A549 (cell line): ENCODE measurements at regions not wholly inside any gene's neighbourhood (a gene's known extent, or its start where the extent isn't known, plus 50 kb on each side); places are given as distances from the start of the nearest gene placed in this dataset.

Experiments used
- ATAC-seq, 2 experiments: fragments of 200-7000 bp in 1 of 2; fragments of >200 bp in 1 of 2; cut with Nextera tagmentation in 1 of 2; cut with Tn5 transposase in 1 of 2; 3 replicates each; pipeline versions ENCODE4 v1.8.0 to v1.9.1; 2018 to 2020; ENCODE audit warnings: mild to moderate bottlenecking in 1 of 2, moderate library complexity in 1 of 2
- CTCF ChIA-PET: fragments of 300-600 bp; sonication (Branson Sonifier 250); formaldehyde crosslinking; extraction: SDS; loops from one replicate; lab custom pipeline; 2021; ENCODE audit warnings: antibody characterized with exemption, inconsistent platforms; lab: Yijun Ruan, JAX
- POLR2A ChIA-PET: fragments of 350-600 bp; formaldehyde crosslinking; extraction: SDS; loops from one replicate; lab custom pipeline; 2021; ENCODE audit warnings: antibody characterized with exemption, inconsistent platforms; lab: Yijun Ruan, JAX
- DNase-seq, 2 experiments: peaks; one replicate each; pipeline versions ENCODE4 v3.0.0 to v3.0.0-alpha.2; 2011 to 2016; ENCODE audit warnings: low read depth in 1 of 2, low spot score in 1 of 2
- FAIRE-seq: peaks from 2 replicates; lab custom pipeline; 2011; peaks lifted over from hg19 to GRCh38; lab: Jason Lieb, UNC
- H3K27ac ChIP-seq, 2 experiments: fragments of >200 bp; sonication (Bioruptor Twin); formaldehyde crosslinking; 3 replicates each; pipeline ENCODE4 v1.5.1; 2016 to 2017
- H3K4me1 ChIP-seq: fragments of >200 bp; sonication (Bioruptor Twin); formaldehyde crosslinking; 3 replicates; pipeline ENCODE4 v1.6.1; 2016
- H3K4me2 ChIP-seq: fragments of >200 bp; sonication (Bioruptor Twin); formaldehyde crosslinking; 3 replicates; pipeline ENCODE4 v1.6.1; 2016
- H3K4me3 ChIP-seq: fragments of >200 bp; sonication (Bioruptor Twin); formaldehyde crosslinking; 3 replicates; pipeline ENCODE4 v1.5.1; 2016
- H3K9me3 ChIP-seq: fragments of >200 bp; sonication (Bioruptor Twin); formaldehyde crosslinking; 3 replicates; pipeline ENCODE4 v1.6.1; 2016
- BHLHE40 ChIP-seq: IDR thresholded peaks from 2 replicates; pipeline ENCODE4 v1.6.1; 2012; ENCODE audit warnings: low read depth, low read length, inconsistent platforms
- CBX2 ChIP-seq: fragments of 200-600 bp; sonication (generic); IDR thresholded peaks from 2 replicates; pipeline ENCODE4 v1.6.1; 2016; ENCODE audit warnings: low read depth, mild to moderate bottlenecking, borderline replicate concordance
- CBX8 ChIP-seq: fragments of 200-600 bp; sonication (generic); IDR thresholded peaks from 2 replicates; pipeline ENCODE4 v1.6.1; 2016
- CEBPB ChIP-seq, 2 experiments: fragments of >200 bp in 1 of 2; sonication (Bioruptor Twin) in 1 of 2; formaldehyde crosslinking in 1 of 2; IDR thresholded peaks; 2 replicates each; pipeline ENCODE4 v1.6.1; 2012 to 2016
- CHD2 ChIP-seq: fragments of 150-350 bp; IDR thresholded peaks from 2 replicates; pipeline ENCODE4 v1.6.1; 2014; ENCODE audit warnings: low read length; ENCODE audit not compliant: partially characterized antibody
- E2F6 ChIP-seq: IDR thresholded peaks from 2 replicates; pipeline ENCODE4 v1.6.1; 2012; ENCODE audit warnings: low read depth, borderline replicate concordance
- EHF ChIP-seq: fragments of 250-450 bp; sonication (Bioruptor Pico); IDR thresholded peaks from 2 replicates; pipeline ENCODE4 v1.5.0; 2020; ENCODE audit warnings: mild to moderate bottlenecking
- FOSL2 ChIP-seq, 2 experiments: fragments of 450-650 bp in 1 of 2; fragments of >200 bp in 1 of 2; sonication (Bioruptor Twin) in 1 of 2; formaldehyde crosslinking; IDR thresholded peaks; 2 replicates each; pipeline versions ENCODE4 v1.5.0 to v1.6.1; 2016 to 2020; ENCODE audit warnings: mild to moderate bottlenecking in 1 of 2, moderate library complexity in 1 of 2
- HDAC2 ChIP-seq: fragments of 200-600 bp; sonication (generic); IDR thresholded peaks from 2 replicates; pipeline ENCODE4 v1.6.1; 2016
- HMGXB4 ChIP-seq: fragments of 250-450 bp; sonication (Bioruptor Pico); IDR thresholded peaks from 2 replicates; pipeline ENCODE4 v1.5.0; 2021; ENCODE audit warnings: mild to moderate bottlenecking, moderate library complexity, borderline replicate concordance
- HOXB13 ChIP-seq: fragments of 250-450 bp; sonication (Bioruptor Pico); IDR thresholded peaks from 2 replicates; pipeline ENCODE4 v1.5.0; 2020; ENCODE audit warnings: low read depth, mild to moderate bottlenecking, moderate library complexity
- HOXB5 ChIP-seq: fragments of 250-450 bp; sonication (Bioruptor Pico); IDR thresholded peaks from 2 replicates; pipeline ENCODE4 v1.5.0; 2020; ENCODE audit warnings: mild to moderate bottlenecking, moderate library complexity
- PBX3 ChIP-seq: IDR thresholded peaks from 2 replicates; pipeline ENCODE4 v1.6.1; 2012
- RCOR1 ChIP-seq: fragments of 150-350 bp; IDR thresholded peaks from 2 replicates; pipeline ENCODE4 v1.6.1; 2014; ENCODE audit warnings: antibody characterized with exemption, low read length, low read depth
- REST ChIP-seq: fragments of 200-600 bp; sonication (generic); IDR thresholded peaks from 2 replicates; pipeline ENCODE4 v1.6.1; 2016; ENCODE audit warnings: antibody characterized with exemption, mild to moderate bottlenecking, moderate library complexity
- TP53 ChIP-seq: fragments of 250-450 bp; sonication (Bioruptor Pico); IDR thresholded peaks from 2 replicates; pipeline ENCODE4 v1.5.0; 2021; ENCODE audit warnings: mild to moderate bottlenecking, moderate library complexity
- ZSCAN20 ChIP-seq: fragments of 250-450 bp; sonication (Bioruptor Pico); IDR thresholded peaks from 2 replicates; pipeline ENCODE4 v1.8.0; 2022; ENCODE audit warnings: mild to moderate bottlenecking, moderate library complexity
- WGBS: methylation state at CpG from one replicate; pipeline ENCODE4 v1.1.6; 2017; ENCODE audit errors: missing lambda C conversion rate; 5-methylcytosine and 5-hydroxymethylcytosine counted together

- TF ChIP-seq REST: no peak
- no peak for TF ChIP-seq HOXB13 (CRISPR knock-in tag)
- TF ChIP-seq ZSCAN20 (CRISPR knock-in tag): no peak
These were observed 897.0 kb downstream of the EFNB2 start (continued) for GRCh38 chr13:105638426-105638825.

- H3K4me1 ChIP-seq: no peaks in the 10 kb centered on the region; the same call in 2 of the 3 replicates
- POLR2A ChIA-PET: no interaction called here
- H3K4me3 ChIP-seq: no peak overlapping the region
- no peak for TF ChIP-seq RCOR1
- TF ChIP-seq BHLHE40: no peak
- TF ChIP-seq E2F6: no peak
- TF ChIP-seq, all 56 proteins: peak for 0
- Histone ChIP-seq H3K27ac (no peak overlapping the region), H3K4me2 (no peak overlapping the region), H3K9me3 (no peaks in the 10 kb centered on the region)
- CTCF ChIA-PET: no interaction called here
- FAIRE-seq: no peak
- no peak for ATAC-seq
- 35% methylated on average over 2 of the region's 2 CpGs for WGBS
- DNase-seq: no peak
These were observed 901.4 kb downstream of the EFNB2 start for GRCh38 chr13:105634059-105634458.

GRCh38 chr13:105630431-105630830 is 905.0 kb downstream of the EFNB2 start:
- FAIRE-seq: no peak
- CTCF ChIA-PET: no interaction called here
- DNase-seq: no peak
- Histone ChIP-seq H3K4me3 (no peak overlapping the region), H3K27ac (no peak overlapping the region), H3K9me3 (no peaks in the 10 kb centered on the region), H3K4me2 (no peak overlapping the region), H3K4me1 (no peaks in the 10 kb centered on the region; the same call in 2 of the 3 replicates)
- no peak for TF ChIP-seq EHF (CRISPR knock-in tag)
- no peak for TF ChIP-seq TP53 (CRISPR knock-in tag)
- TF ChIP-seq CBX8: no peak
- TF ChIP-seq CHD2: no peak
- TF ChIP-seq CEBPB (IDR thresholded peaks at IDR 0.05): no peak
- no peak for TF ChIP-seq HDAC2
- TF ChIP-seq ZSCAN20 (CRISPR knock-in tag): no peak
- TF ChIP-seq HMGXB4 (CRISPR knock-in tag): no peak
- no peak for TF ChIP-seq HOXB5 (CRISPR knock-in tag)
- no peak for TF ChIP-seq PBX3
- TF ChIP-seq FOSL2 (IDR thresholded peaks at IDR 0.05): no peak
- TF ChIP-seq FOSL2 (CRISPR knock-in tag; IDR thresholded peaks at IDR 0.05): no peak
- no peak for TF ChIP-seq CBX2
- POLR2A ChIA-PET: no interaction called here
- ATAC-seq: no peak
- WGBS: 54% methylated on average over 6 of the region's 6 CpGs
